OCI-LY1 (cell line): ENCODE measurements at regions not wholly inside any gene's neighbourhood (a gene's known extent, or its start where the extent isn't known, plus 50 kb on each side); places are given as distances from the start of the nearest gene placed in this dataset.
"Not testable (repeated sequence)": the region's sequence is repeated elsewhere in the genome, so short reads cannot be mapped to it uniquely, and the experiment has no call there.

Experiments used
- CTCF ChIP-seq: fragments of 200-600 bp; sonication (generic), shearing (Covaris generic); IDR thresholded peaks from 2 replicates; pipeline ENCODE4 v1.5.1; 2017; ENCODE audit warnings: mild to moderate bottlenecking, antibody characterized with exemption, low read length, moderate library complexity, mixed read lengths
- EZH2 ChIP-seq: fragments of 200-600 bp; sonication (generic), shearing (Covaris generic); IDR thresholded peaks from 2 replicates; pipeline ENCODE4 v1.8.0; 2017; ENCODE audit warnings: borderline replicate concordance, mixed run types, mild to moderate bottlenecking, antibody characterized with exemption, low read length, moderate library complexity, mixed read lengths

DNA sequence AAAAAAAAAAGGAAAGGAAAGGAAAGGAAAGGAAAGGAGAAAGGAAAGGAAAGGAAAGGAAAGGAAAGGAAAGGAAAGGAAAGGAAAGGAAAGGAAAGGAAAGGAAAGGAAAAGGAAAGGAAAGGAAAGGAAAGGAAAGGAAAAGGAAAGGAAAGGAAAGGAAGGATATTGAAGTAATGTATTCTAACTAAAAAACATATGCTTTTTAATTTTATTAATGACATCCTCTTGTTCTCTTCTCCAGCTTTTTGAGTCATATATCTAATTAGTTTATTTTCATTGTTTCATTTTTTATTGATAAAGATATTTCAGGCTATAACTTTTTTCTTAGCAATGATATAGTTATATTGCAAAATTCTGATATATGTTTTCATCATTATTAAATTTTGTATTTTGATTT lies 585.8 kb upstream of the ARID1B start:
- not testable (repeated sequence) for TF ChIP-seq CTCF, EZH2
